PC-3 (cell line): ENCODE measurements at regions not wholly inside any gene's neighbourhood (a gene's known extent, or its start where the extent isn't known, plus 50 kb on each side); places are given as distances from the start of the nearest gene placed in this dataset.
"Not testable (repeated sequence)": the region's sequence is repeated elsewhere in the genome, so short reads cannot be mapped to it uniquely, and the experiment has no call there.

ENCODE experiments used
- EZH2 ChIP-seq: fragments of 300-600 bp; sonication (generic); IDR thresholded peaks from one replicate; pipeline ENCODE4 v1.6.1; 2017; ENCODE audit warnings: antibody characterized with exemption, mild to moderate bottlenecking, low read length; ENCODE audit not compliant: unreplicated experiment
- TF ChIP-seq, protein P1 (sequence below): fragments of 300-600 bp; sonication (generic); conservative IDR thresholded peaks from 2 replicates; pipeline ENCODE4 v1.5.1; 2017; ENCODE audit warnings: antibody characterized with exemption, low read depth, mild to moderate bottlenecking, low read length

GRCh38 chr18:1857281-1857680 lies 714.0 kb downstream of the METTL4 start:
- TF ChIP-seq, protein P1, sequence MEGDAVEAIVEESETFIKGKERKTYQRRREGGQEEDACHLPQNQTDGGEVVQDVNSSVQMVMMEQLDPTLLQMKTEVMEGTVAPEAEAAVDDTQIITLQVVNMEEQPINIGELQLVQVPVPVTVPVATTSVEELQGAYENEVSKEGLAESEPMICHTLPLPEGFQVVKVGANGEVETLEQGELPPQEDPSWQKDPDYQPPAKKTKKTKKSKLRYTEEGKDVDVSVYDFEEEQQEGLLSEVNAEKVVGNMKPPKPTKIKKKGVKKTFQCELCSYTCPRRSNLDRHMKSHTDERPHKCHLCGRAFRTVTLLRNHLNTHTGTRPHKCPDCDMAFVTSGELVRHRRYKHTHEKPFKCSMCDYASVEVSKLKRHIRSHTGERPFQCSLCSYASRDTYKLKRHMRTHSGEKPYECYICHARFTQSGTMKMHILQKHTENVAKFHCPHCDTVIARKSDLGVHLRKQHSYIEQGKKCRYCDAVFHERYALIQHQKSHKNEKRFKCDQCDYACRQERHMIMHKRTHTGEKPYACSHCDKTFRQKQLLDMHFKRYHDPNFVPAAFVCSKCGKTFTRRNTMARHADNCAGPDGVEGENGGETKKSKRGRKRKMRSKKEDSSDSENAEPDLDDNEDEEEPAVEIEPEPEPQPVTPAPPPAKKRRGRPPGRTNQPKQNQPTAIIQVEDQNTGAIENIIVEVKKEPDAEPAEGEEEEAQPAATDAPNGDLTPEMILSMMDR, result not testable (repeated sequence)
- not testable (repeated sequence) for TF ChIP-seq EZH2
